Left kidney (tissue), 1 donor: ENCODE measurements at regions not wholly inside any gene's neighbourhood (a gene's known extent, or its start where the extent isn't known, plus 50 kb on each side); places are given as distances from the start of the nearest gene placed in this dataset.
A peak's percentile ranks its signal among the peaks of the same experiment; 100 is the strongest.
"Not testable (repeated sequence)": the region's sequence is repeated elsewhere in the genome, so short reads cannot be mapped to it uniquely, and the experiment has no call there.

ENCODE experiments used
- DNase-seq: peaks from one replicate; pipeline ENCODE4 v3.0.0-alpha.2; 2013

GRCh38 chr1:191366686-191367085 lies 791.6 kb upstream of the RGS18 start:
- no peak for DNase-seq

GRCh38 chr1:191368891-191369654 lies 789.2 kb upstream of the RGS18 start:
- DNase-seq, result no peak

- DNase-seq, result no peak
Measured at GRCh38 chr1:191371626-191372025, 786.6 kb upstream of the RGS18 start.

- no peak for DNase-seq
Measured at GRCh38 chr1:191388283-191388682, 770.0 kb upstream of the RGS18 start.

GRCh38 chr1:191396622-191397021 lies 761.6 kb upstream of the RGS18 start:
- no peak for DNase-seq

- no peak for DNase-seq
Measured at GRCh38 chr1:191398551-191398950, 759.7 kb upstream of the RGS18 start.

GRCh38 chr1:191405417-191405816 lies 752.8 kb upstream of the RGS18 start:
- no peak for DNase-seq

- DNase-seq, result no peak
Measured at GRCh38 chr1:191414981-191415640, 743.2 kb upstream of the RGS18 start.

- no peak for DNase-seq
Measured at GRCh38 chr1:191419842-191420241, 738.4 kb upstream of the RGS18 start.

GRCh38 chr1:191427593-191427992 lies 730.7 kb upstream of the RGS18 start:
- no peak for DNase-seq

GRCh38 chr1:191432817-191433216 lies 725.4 kb upstream of the RGS18 start:
- no peak for DNase-seq

GRCh38 chr1:191438979-191439378 lies 719.3 kb upstream of the RGS18 start:
- no peak for DNase-seq

GRCh38 chr1:191448279-191448678 lies 710.0 kb upstream of the RGS18 start:
- not testable (repeated sequence) for DNase-seq

GRCh38 chr1:191452586-191452985 lies 705.7 kb upstream of the RGS18 start:
- no peak for DNase-seq

- DNase-seq, result peak; percentile 10
Measured at GRCh38 chr1:191453487-191453886, 704.8 kb upstream of the RGS18 start.

GRCh38 chr1:191457889-191458288 lies 700.4 kb upstream of the RGS18 start:
- DNase-seq, result no peak

- DNase-seq, result no peak
Measured at GRCh38 chr1:191460234-191460633, 698.0 kb upstream of the RGS18 start.

GRCh38 chr1:191483988-191484387 lies 674.3 kb upstream of the RGS18 start:
- no peak for DNase-seq

- no peak for DNase-seq
Measured at GRCh38 chr1:191490303-191490702, 668.0 kb upstream of the RGS18 start.

- DNase-seq, result no peak
Measured at GRCh38 chr1:191495040-191495439, 663.2 kb upstream of the RGS18 start.

GRCh38 chr1:191498318-191498717 lies 659.9 kb upstream of the RGS18 start:
- no peak for DNase-seq

GRCh38 chr1:191498825-191499224 lies 659.4 kb upstream of the RGS18 start:
- no peak for DNase-seq

GRCh38 chr1:191504999-191505398 lies 653.3 kb upstream of the RGS18 start:
- no peak for DNase-seq

GRCh38 chr1:191508239-191508638 lies 650.0 kb upstream of the RGS18 start:
- no peak for DNase-seq
